ENCODE measurements at regions not wholly inside any gene's neighbourhood (a gene's known extent, or its start where the extent isn't known, plus 50 kb on each side); places are given as distances from the start of the nearest gene placed in this dataset.
"Not testable (repeated sequence)": the region's sequence is repeated elsewhere in the genome, so short reads cannot be mapped to it uniquely, and the experiment has no call there.

DNA sequence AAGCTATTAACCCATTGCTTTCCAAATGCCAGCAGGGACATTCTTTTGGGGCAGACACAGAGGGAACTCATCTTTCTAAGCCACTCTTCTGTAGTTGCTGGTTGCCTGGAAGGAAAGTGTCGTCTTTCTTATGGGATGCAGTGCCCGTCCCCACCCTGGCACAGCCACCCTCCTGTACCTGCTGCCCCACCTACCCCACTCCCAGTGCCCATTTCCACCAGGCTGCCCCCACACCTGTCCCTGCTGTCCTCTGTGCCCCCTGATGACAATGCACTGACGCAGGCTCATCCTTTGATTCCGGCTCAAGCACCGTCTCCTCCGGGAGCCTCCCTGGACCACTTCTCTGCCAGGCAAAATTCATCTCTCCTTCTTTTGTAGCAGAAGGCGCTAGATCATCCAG, 190.4 kb upstream of the CDH5 start:
- Mint-ChIP-seq H3K36me3 (ENCODE audit: low read depth) (peaks cover 5% of the 10 kb centered on the region), H3K27ac (no peak overlapping the region), H3K4me3 (no peak overlapping the region), H3K9me3 (peaks cover 23% of the 10 kb centered on the region), H3K27me3 (ENCODE audit: low read depth, poor library complexity) (no peaks in the 10 kb centered on the region), H3K4me1 (peaks cover 24% of the 10 kb centered on the region)
- no peak for DNase-seq
- TF ChIP-seq, protein P1, sequence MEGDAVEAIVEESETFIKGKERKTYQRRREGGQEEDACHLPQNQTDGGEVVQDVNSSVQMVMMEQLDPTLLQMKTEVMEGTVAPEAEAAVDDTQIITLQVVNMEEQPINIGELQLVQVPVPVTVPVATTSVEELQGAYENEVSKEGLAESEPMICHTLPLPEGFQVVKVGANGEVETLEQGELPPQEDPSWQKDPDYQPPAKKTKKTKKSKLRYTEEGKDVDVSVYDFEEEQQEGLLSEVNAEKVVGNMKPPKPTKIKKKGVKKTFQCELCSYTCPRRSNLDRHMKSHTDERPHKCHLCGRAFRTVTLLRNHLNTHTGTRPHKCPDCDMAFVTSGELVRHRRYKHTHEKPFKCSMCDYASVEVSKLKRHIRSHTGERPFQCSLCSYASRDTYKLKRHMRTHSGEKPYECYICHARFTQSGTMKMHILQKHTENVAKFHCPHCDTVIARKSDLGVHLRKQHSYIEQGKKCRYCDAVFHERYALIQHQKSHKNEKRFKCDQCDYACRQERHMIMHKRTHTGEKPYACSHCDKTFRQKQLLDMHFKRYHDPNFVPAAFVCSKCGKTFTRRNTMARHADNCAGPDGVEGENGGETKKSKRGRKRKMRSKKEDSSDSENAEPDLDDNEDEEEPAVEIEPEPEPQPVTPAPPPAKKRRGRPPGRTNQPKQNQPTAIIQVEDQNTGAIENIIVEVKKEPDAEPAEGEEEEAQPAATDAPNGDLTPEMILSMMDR (IDR thresholded peaks at IDR 0.05): no peak

DNA sequence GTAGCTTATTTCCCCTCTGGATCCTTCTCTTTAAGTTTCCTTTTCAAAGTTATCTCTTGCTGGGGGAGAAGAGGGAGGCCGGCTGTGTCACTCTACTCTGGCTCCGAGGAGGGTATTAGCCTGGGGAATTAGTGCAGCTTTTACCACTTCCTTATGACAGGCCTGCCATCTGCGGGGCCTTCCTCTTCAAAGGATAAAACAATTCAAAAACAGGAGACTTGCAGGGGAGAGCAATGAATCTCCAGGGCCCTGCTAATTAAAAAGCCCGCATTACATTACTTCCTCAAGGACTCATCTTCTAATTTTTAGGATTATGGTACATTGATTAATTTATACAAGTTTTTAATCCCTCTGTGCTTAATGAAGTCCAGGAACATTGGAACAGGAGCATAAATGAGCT, 190.9 kb upstream of the CDH5 start:
- peaks cover 24% of the 10 kb centered on the region for H3K4me1 Mint-ChIP-seq
- H3K4me3 Mint-ChIP-seq: no peak overlapping the region
- H3K27me3 Mint-ChIP-seq (ENCODE audit: low read depth, poor library complexity): no peaks in the 10 kb centered on the region
- H3K27ac Mint-ChIP-seq: no peak overlapping the region
- TF ChIP-seq, protein P1 (IDR thresholded peaks at IDR 0.05): no peak
- peaks cover 5% of the 10 kb centered on the region for H3K36me3 Mint-ChIP-seq (ENCODE audit: low read depth)
- peaks cover 23% of the 10 kb centered on the region for H3K9me3 Mint-ChIP-seq
- DNase-seq: no peak

DNA sequence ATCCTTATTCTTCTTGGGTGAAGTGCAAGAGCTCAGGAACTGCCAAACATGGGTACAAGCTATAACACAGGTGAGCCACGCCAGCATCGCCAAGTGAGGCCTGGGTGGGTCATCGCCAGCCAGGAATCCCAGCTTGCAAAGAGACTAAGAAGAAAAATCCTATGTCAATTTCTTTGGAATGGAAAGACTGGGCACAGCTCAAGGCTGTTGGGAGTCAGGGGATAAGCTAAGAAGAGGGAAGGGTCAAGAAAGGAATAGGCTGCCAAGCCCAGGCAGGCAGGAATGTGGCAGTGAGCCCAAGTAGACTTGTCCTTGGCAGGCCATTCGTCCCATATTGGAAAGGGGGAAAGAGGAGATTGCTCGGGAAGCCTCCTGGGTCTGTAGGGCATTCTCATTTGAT, 191.4 kb upstream of the CDH5 start:
- H3K4me1 Mint-ChIP-seq: peaks cover 24% of the 10 kb centered on the region
- peaks cover 20% of the 10 kb centered on the region for H3K9me3 Mint-ChIP-seq
- no peak for DNase-seq
- TF ChIP-seq, protein P1 (IDR thresholded peaks at IDR 0.05): no peak
- H3K27ac Mint-ChIP-seq: no peak overlapping the region
- peaks cover under 1% of the 10 kb centered on the region for H3K27me3 Mint-ChIP-seq (ENCODE audit: low read depth, poor library complexity)
- no peak overlapping the region for H3K4me3 Mint-ChIP-seq
- H3K36me3 Mint-ChIP-seq (ENCODE audit: low read depth): peaks cover 1% of the 10 kb centered on the region

DNA sequence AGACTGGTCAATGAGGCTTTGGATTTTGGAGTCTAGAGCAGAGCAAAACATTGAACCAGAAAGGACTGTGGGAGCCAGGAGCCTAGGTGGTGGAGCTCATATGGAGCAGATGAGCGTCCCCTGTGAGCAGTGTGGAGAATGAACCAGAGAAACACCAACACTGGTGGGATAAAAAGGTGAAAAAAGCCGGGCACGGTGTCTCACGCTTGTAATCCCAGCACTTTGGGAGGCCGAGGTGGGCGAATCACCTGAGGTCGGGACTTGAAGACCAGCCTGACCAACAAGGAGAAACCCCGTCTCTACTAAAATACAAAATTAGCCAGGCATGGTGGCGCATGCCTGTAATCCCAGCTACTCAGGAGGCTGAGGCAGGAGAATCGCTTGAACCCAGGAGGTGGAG, 192.7 kb upstream of the CDH5 start:
- H3K4me1 Mint-ChIP-seq: peaks cover 24% of the 10 kb centered on the region
- DNase-seq: not testable (repeated sequence)

DNA sequence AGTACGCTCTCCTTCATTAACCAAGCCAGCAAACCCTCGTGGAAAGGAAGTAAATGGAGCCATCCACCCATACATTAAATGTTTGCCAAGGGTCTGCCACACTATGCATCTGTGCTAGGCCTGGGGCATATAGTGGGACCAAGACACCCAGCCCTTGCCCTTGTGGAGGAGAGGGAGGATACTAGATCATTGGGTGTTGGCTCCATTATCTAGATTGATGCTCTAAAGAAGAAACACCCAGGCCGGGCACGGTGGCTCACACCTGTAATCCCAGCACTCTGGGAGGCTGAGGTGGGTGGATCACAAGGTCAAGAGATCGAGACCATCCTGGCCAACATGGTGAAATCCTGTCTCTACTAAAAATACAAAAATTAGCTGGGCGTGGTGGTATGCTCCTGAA, 193.3 kb upstream of the CDH5 start:
- not testable (repeated sequence) for H3K27ac Mint-ChIP-seq; H3K36me3 Mint-ChIP-seq (ENCODE audit: low read depth); H3K4me3 Mint-ChIP-seq; H3K27me3 Mint-ChIP-seq (ENCODE audit: low read depth, poor library complexity); DNase-seq; H3K9me3 Mint-ChIP-seq
- H3K4me1 Mint-ChIP-seq: peaks cover 24% of the 10 kb centered on the region

More for the DNA sequence above, 192.7 kb upstream of the CDH5 start:
- peaks cover 11% of the 10 kb centered on the region for H3K9me3 Mint-ChIP-seq
- not testable (repeated sequence) for H3K27me3 Mint-ChIP-seq (ENCODE audit: low read depth, poor library complexity); H3K4me3 Mint-ChIP-seq; H3K27ac Mint-ChIP-seq; H3K36me3 Mint-ChIP-seq (ENCODE audit: low read depth)

DNA sequence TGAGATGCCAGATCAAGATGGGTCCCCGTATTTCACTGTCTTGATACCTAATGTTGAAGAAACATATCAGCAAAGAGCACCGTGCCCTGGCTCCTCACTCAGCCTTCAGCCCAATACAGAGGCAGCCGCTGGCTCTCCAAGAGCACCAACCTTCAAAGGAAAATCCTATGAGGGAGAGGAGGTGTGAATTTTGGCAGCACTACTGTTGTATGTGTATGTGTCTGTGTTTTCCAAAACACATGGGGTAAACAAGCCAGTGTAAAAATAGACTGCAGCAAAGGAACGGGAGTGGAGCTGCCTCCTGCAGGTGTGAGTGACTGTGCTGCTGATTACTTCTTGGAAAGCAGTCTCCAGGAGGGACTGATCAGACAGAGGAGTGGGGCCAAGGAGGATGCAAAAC, 194.0 kb upstream of the CDH5 start:
- Mint-ChIP-seq H3K36me3 (ENCODE audit: low read depth) (no peaks in the 10 kb centered on the region), H3K4me1 (peaks cover 24% of the 10 kb centered on the region), H3K4me3 (no peak overlapping the region), H3K27ac (no peak overlapping the region), H3K9me3 (peaks cover under 1% of the 10 kb centered on the region), H3K27me3 (ENCODE audit: low read depth, poor library complexity) (peaks cover 4% of the 10 kb centered on the region)
- no peak for DNase-seq
- TF ChIP-seq, protein P1 (IDR thresholded peaks at IDR 0.05): no peak

DNA sequence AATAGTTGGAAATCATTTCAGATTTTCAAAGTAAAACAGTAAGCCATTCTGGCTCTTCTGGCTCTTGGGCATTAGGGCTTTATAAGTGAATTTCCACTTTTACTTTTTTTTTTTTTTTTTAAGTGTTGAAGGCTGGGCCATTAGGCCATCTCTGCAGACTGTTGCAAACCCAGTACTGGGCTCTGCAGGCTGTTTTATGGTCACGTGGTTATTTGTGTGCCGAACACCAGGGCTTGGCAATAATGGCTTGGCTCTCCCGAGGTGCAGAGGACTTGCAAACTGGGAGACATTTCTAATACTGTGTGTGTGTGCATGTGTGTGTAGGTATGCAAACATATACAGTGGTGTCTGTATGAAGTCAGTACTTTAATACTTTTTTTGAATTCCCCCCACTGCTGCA, 194.9 kb upstream of the CDH5 start:
- no peak overlapping the region for H3K4me3 Mint-ChIP-seq
- peaks cover 4% of the 10 kb centered on the region for H3K27me3 Mint-ChIP-seq (ENCODE audit: low read depth, poor library complexity)
- peaks cover 9% of the 10 kb centered on the region for H3K9me3 Mint-ChIP-seq
- H3K4me1 Mint-ChIP-seq: peaks cover 24% of the 10 kb centered on the region
- no peak for DNase-seq
- TF ChIP-seq, protein P1 (IDR thresholded peaks at IDR 0.05): no peak
- H3K27ac Mint-ChIP-seq: no peak overlapping the region
- H3K36me3 Mint-ChIP-seq (ENCODE audit: low read depth): no peaks in the 10 kb centered on the region
